Erythroblast (primary cell): ENCODE measurements at regions not wholly inside any gene's neighbourhood (a gene's known extent, or its start where the extent isn't known, plus 50 kb on each side); places are given as distances from the start of the nearest gene placed in this dataset.

Source experiments
- GATA1 ChIP-seq: IDR thresholded peaks from 2 replicates; pipeline ENCODE4 v1.6.1; 2011; ENCODE audit warnings: low read depth, mild to moderate bottlenecking, control low read depth, low read length, moderate library complexity
- POLR2A ChIP-seq: IDR thresholded peaks from 2 replicates; pipeline ENCODE4 v1.6.1; 2011; ENCODE audit warnings: mild to moderate bottlenecking, low read length

DNA sequence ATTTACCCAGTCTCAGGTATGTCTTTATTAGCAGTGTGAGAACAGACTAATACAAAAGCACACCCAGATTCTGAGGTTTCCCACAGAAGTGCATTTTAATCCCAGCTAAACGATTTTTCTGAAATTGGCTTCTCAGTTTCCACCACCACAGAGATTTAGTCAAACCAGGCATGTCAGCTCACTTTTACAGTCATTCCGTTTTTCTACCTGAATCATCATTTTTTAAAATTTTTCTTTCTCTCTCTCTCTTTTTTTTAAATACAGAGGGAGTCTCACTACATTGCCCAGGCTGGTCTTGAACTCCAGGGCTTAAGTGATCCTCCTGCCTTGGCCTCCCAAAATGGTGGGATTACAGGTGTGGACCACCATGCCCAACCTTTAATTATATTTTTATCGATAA, 389.1 kb downstream of the HAPSTR1 start:
- TF ChIP-seq POLR2A = no peak
- no peak for TF ChIP-seq GATA1
